ENCODE measurements at regions not wholly inside any gene's neighbourhood (a gene's known extent, or its start where the extent isn't known, plus 50 kb on each side); places are given as distances from the start of the nearest gene placed in this dataset.

DNA sequence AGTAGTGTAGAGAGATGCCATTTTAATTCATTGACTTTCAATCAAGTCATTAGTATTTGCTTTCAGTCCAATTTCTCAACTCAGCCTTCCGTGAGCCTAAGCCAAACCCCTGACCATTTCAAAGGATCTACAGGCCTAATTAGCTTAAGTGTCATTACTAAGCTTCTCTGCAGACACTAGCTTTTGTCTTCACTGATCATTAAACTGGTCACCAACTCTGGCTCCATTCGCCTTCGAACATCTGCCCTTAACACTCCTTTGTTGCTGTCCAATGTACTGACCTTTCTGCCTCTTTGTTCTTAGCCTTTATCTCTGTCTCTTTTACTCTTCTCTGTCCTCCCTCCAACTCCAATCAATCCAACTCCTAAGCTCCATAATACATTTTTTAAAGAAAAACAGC lies 299.3 kb downstream of the DIRAS2 start:
- DNase-seq, result no peak

DNA sequence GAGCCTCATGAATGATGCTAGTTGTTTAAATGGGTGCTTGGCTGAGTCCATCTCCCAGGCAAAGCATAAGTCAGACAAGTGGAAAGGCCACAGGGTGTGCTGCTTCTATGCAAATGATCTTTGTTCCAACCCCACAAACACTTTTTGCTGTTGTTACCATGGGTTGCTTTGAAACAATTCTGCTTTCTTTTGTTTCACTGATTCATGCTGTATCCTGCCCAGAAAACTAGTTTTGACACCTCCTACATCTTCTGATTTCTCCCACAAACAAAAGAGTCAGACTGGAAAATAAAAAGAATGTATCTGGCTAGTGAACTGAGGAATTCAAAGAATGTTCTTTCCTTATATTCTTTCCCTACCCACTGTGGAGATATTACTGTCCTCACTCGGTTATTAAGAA lies 298.6 kb downstream of the DIRAS2 start:
- no peak for DNase-seq

DNA sequence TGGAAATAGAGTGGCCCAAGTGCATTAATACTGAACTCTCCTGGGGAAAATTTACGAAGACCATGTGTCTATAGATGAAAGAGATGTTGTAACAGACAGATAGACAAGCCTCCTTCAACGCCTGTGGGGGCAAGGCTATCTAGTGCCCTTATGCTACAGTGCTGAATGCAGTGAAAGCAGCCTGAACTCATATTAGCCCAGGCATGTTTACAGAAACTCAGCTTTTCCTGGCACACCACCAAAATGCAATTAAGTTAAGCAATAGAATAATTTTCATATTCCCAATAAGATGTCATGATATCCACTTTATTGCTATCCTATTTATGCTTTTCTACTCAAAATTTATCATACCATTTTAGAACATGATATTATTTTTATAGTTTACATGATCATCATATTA lies 277.0 kb downstream of the DIRAS2 start:
- no peak for DNase-seq

DNA sequence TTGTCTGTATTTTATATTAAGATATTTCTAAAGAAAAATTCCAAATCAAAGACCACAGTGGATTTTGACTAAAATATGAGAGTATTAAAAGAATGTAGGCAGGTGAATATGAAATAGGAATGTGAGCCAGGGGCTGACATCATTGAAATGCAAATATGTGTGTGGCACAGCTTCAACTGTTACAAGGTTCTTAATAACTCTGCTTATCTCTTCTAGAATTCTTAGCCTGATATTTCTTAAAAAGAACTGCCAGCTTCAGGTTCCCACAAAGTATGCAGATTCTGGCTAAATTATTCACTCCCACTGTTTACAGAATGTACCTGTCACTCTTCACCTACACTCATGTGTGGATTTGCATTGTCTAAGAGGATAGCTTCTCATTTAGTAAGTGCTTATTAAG lies 274.4 kb downstream of the DIRAS2 start:
- DNase-seq, result no peak

DNA sequence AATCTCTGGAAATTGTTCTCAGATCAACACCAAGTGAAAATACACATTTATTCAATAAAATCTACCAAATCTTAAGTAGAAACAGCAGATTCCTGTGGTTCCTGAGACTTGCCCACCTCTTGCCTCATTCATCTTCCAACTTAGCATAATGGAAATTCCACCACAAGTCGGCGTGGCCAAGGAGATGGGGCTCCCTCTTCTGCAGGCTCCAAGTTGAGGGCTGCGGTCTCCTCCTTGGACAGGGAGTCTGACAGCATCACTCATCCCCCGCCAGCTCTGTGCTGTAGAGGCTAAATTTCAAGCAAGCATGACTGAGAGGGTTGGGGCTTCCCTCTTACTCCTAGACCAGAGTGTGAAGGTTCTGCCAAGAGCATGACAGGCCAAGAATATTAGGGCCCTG lies 273.7 kb downstream of the DIRAS2 start:
- no peak for DNase-seq

DNA sequence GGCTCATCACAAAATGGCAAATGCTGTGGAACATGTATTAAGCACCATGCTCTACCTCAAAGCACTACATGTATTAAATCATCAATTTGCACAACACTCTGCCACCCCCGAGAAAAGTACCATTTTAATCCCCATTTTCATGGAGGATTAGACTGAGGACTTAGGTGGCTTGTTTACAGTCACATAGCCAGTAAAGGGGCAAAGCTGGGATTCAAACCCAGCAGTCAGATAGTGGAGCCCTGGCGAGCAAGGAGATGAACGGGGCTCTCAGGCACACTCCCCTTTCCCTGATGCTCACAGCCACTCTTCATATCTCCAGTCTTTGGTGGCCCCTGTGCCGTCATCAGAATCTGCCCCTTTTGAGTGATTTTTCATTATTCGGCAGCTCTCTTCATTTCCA lies 262.9 kb downstream of the DIRAS2 start:
- no peak for DNase-seq

DNA sequence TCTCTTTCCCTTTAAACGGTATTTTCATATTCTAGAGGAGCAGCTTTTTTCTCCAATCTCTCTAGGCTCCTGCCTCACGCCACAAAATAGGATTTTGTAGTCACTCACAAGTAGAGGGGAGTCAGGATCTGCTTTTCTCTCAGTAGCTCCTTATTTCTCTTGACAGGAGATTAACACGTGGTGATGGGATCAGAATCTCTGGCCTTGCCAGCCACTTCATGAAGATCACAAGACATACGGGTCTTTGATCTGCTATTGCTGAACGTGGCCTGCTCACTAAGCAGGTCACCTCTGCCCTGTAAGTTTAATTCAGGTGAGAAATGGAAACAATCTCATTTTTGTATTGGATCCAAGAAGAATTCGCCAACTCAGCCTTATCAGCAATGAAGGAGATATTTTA lies 257.5 kb downstream of the DIRAS2 start:
- no peak for DNase-seq

DNA sequence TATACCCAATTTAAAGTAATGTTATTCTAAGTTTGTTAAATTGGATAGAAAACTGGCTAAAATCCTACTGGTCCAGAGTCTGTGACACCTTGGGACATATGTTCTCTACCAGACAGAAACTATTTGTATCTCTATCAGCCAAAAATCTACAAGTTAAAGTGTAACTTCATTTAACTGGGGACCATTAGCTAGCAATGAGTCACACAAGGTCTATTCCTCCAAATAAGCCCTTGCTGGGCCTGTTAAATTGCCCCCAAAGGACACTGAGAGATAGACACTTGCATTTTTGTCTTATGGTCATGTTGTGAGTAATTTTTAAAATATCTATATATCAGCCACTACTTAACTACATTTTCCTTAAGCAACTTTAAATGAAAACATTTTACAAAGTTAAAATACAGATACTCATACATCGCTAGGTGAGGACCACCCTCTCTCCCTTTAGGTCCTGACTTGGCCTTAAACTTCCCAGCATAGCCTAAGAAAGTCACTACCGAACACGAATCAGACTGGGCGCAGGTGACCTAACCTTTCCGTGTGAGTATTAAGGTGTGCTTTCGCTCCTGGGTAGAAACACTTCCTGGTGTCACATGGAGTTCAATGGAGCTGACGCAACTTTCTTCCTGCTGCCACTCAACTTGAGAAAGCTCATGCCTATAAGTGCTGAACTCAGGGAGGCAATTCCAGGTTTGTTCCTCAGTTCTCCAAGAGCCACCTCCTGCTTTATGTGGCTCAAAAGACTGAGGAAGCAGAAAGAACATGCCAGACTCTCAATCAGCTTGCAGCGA lies 249.1 kb downstream of the DIRAS2 start:
- no peak for DNase-seq

DNA sequence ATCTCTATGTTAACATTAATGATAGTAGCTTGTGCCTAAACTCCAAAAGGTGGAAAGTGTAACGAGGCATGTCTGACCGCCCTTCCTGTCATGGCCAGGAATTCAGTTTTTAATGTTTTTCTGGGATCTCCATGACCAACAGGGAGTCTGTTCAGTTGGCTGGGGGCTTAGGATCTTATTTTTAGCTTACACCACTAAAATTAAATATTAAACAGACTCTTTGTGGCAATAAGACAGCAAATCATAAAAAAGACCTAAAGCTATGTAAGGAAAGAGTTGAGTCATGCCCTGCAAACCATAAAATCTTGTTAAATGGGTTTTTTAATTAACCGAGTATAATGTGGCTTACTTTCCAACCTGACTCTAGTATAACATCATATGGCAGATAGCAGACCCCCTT lies 247.8 kb downstream of the DIRAS2 start:
- DNase-seq, result no peak

DNA sequence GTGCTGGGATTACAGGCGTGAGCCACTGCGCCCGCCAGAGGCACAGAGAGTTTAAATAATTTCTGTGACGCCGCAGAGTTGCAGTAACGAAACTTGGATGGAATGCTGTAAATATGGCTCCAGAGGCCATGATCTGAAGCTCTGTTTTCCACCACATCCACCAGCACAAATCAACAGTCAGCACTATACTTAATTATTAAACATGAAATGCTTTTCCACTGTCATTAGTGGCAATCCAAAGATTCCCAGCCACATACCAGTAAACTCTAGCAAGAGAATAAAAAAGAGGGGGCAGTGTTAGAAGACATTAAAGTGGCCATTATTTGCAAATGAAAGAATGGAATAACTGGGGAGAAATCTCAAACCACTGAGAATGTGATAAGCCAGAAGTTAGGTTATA lies 242.5 kb downstream of the DIRAS2 start:
- no peak for DNase-seq

GRCh38 chr9:90408659-90409058 lies 234.0 kb downstream of the DIRAS2 start:
- no peak for DNase-seq

GRCh38 chr9:90419221-90419851 lies 223.3 kb downstream of the DIRAS2 start:
- no peak for DNase-seq

- no peak for DNase-seq
Measured at GRCh38 chr9:90420211-90420610, 222.4 kb downstream of the DIRAS2 start.

DNA sequence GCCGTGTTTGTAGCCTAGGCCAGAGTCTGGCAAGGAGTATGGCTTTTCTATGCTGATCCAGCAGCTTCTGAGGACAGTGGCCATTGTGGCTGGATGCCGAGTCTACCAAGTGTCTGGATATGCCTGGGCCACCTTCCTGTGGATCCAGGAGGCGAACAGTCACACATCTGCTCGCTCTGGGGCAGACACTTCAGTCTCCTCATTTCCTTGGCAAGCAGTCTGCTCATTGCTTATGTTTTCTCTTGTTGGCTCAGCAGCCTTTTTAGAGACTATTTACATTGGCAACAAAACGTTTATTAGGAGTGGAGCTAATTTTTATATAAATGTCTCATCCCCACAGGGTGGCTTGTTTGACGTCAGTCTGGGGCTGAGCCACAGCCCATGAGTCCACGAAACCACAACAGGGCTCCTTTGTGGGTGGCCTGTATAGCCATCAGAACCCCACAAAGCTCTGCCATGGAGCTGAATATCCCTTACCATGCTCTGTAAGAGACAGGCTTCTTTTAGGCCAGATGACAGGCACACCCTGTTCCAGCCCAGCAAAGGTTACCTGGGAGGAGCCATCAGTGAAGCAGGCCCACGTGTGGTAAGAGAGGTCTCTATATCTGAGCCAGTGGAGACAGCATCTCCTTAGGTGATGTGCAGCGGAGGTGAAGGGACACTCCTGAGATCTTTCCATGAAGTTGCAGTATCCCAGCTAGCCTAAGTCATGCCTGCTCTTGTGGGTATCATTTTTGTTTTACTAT lies 221.7 kb downstream of the DIRAS2 start:
- DNase-seq, result no peak

GRCh38 chr9:90421786-90422185 lies 220.8 kb downstream of the DIRAS2 start:
- no peak for DNase-seq

- no peak for DNase-seq
Measured at GRCh38 chr9:90423661-90424193, 218.9 kb downstream of the DIRAS2 start.

DNA sequence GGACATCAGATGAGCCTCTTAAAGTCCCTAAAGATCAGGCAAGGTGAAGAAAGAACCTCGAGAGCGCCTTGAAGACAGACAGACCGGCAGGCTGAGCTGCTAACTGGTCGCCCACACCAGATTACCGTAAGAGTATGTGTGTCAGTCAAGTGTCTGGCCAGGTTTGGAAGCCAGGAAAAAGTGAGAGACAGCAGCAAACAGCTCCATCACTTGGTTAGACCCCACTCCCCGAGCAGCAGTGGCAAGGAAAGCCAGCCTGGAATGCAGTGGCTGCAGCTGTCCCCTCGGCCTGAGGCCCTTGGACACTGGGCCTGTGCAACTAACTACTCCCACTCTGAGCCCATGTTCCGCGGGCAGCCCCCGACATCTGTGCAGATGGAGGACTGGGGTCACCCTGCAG lies 214.1 kb downstream of the DIRAS2 start:
- no peak for DNase-seq

- no peak for DNase-seq
Measured at GRCh38 chr9:90432951-90433350, 209.7 kb downstream of the DIRAS2 start.

- DNase-seq, result no peak
Measured at GRCh38 chr9:90433398-90433941, 209.2 kb downstream of the DIRAS2 start.

DNA sequence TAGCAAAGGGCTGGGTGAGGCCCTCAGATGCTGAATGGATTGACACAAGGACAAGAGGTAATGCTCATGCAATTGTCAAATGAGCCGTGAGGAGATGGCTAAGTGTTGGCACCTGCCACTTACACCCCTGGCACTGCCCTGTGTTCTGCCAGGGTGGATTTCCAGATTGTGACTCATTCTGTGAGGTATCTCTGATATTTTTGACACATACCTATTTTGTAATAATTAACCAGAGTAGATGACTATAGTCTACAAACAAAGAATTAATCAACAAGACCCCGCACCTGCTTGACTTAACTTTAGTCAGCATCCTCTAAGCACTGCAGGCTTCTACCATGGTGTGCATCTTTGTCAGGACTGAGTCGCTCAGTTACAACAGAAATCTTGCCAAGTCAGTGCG lies 200.8 kb downstream of the DIRAS2 start:
- no peak for DNase-seq

GRCh38 chr9:90442723-90443122 lies 199.9 kb downstream of the DIRAS2 start:
- no peak for DNase-seq

- DNase-seq, result no peak
Measured at GRCh38 chr9:90444609-90445204, 197.9 kb downstream of the DIRAS2 start.

GRCh38 chr9:90445391-90445790 lies 197.2 kb downstream of the DIRAS2 start:
- no peak for DNase-seq
